ENCODE measurements at regions not wholly inside any gene's neighbourhood (a gene's known extent, or its start where the extent isn't known, plus 50 kb on each side); places are given as distances from the start of the nearest gene placed in this dataset.

DNA sequence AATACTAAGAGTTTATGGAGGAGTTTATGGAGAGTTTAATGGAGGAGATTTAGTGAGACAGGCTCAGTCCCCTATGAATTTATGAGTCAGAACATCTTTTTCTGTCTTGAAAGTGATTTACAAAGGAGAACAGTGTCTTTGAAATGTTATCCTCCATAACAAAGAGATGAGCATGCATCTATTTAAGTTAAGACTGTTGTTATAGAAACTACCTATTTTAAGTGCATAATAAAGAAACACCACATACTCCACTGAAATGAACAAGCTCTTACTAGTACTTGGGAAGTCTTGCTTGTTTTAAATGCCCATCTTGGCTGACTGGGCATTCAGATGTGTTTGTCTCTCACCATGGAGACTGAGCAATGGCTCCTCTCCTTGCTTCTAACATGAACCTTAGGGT is 118.7 kb upstream of the ACP3 start:
- no peak for TF ChIP-seq CTCF (IDR thresholded peaks at IDR 0.05; ENCODE audit: extremely low read depth, insufficient read depth, missing control alignments)
- in situ Hi-C loops (cut with MboI; ENCODE audit: low pct_unique_long_range_greater_than_20kb, low sequenced_read_pairs, unreplicated experiment): loop anchor here (25.0 kb wide), 1 partner anchor 1161 kb away; the partner anchor contains the start of genes ASTE1 and NEK11
- DNase-seq (ENCODE audit: low spot score): no peak

GRCh38 chr3:132199451-132199850 is 117.8 kb upstream of the ACP3 start:
- in situ Hi-C loops (cut with MboI; ENCODE audit: low pct_unique_long_range_greater_than_20kb, low sequenced_read_pairs, unreplicated experiment): loop anchor here (25.0 kb wide), 1 partner anchor 1162 kb away; the partner anchor contains the start of genes ASTE1 and NEK11
- DNase-seq (ENCODE audit: low spot score): no peak
- no peak for TF ChIP-seq CTCF (IDR thresholded peaks at IDR 0.05; ENCODE audit: extremely low read depth, insufficient read depth, missing control alignments)

DNA sequence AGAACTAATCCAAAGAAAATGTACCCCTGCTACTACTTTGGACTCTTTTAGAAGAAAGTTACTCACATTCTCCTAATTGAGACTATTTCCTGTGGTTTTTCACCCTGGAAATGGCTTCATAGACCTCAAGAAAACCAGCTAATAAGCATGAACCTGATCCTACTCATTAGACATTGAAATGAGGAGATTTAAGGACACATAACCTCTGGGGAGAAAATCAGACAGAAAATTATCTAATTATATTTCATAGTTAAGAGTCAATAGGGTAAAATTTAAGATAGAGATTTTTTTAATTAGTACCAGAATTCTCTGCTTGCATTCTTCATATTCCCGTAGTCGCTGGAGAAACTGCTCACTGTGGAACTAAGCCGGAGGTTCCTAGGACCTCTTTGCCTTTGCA is 114.6 kb upstream of the ACP3 start:
- in situ Hi-C loops (cut with MboI; ENCODE audit: low pct_unique_long_range_greater_than_20kb, low sequenced_read_pairs, unreplicated experiment): no loop called here

DNA sequence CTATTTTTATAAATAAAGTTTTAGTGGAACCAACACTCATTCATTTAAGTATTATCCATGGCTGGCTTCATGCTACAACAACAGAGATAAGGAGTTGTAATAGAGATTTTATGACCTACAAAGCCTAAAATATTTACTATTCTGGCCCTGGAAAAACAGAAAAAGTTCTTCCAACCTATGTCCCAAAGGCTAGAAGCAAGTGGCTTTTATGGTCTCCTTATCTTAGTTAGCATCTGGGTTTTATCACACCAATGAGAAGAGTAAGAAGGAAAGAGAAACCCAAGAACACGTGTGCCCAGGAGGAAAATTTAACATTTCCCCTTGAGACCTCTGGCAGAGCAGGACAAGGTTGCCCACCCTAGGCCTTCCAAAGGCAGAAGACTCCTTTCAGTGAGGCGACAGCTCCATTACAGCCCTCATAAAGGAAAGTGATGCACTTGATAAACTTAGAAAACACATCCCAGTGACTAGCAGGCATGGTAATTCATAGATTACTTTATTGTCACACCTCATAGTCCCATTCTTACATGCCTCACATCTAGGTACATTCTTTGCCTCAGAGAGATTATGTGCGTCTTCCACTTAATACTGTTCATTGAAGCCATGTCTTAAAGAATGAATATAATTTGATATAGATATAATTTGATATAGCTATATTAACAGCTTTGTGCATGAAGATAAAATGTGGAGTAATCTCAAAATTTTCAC is 113.2 kb upstream of the ACP3 start:
- no peak for DNase-seq (ENCODE audit: low spot score)
- in situ Hi-C loops (cut with MboI; ENCODE audit: low pct_unique_long_range_greater_than_20kb, low sequenced_read_pairs, unreplicated experiment): no loop called here
- TF ChIP-seq CTCF (IDR thresholded peaks at IDR 0.05; ENCODE audit: extremely low read depth, insufficient read depth, missing control alignments): no peak

More for the DNA sequence above, 114.6 kb upstream of the ACP3 start:
- no peak for DNase-seq (ENCODE audit: low spot score)
- TF ChIP-seq CTCF (IDR thresholded peaks at IDR 0.05; ENCODE audit: extremely low read depth, insufficient read depth, missing control alignments): no peak

DNA sequence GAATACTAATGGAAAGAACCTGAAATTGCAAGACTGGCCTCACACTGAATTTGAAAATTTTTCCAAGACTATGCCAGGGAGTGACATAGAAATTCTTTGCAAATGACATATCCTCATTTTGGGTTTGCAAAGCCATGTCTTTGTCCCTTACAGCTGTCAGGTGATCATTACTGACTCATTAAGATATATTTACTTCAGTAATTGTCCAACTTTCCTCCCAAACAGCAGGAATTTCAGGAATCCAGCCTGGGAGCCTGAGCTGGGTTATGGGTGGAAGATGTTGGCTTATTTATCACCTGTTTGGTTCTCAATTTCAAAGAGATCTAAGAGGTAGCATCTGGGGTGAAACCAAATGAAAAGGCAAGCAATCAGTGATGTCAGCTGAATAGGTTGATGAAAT is 111.6 kb upstream of the ACP3 start:
- in situ Hi-C loops (cut with MboI; ENCODE audit: low pct_unique_long_range_greater_than_20kb, low sequenced_read_pairs, unreplicated experiment): no loop called here
- DNase-seq (ENCODE audit: low spot score): no peak
- TF ChIP-seq CTCF (IDR thresholded peaks at IDR 0.05; ENCODE audit: extremely low read depth, insufficient read depth, missing control alignments): no peak

- in situ Hi-C loops (cut with MboI; ENCODE audit: low pct_unique_long_range_greater_than_20kb, low sequenced_read_pairs, unreplicated experiment): no loop called here
- TF ChIP-seq CTCF (IDR thresholded peaks at IDR 0.05; ENCODE audit: extremely low read depth, insufficient read depth, missing control alignments): no peak
- no peak for DNase-seq (ENCODE audit: low spot score)
These were observed 107.4 kb upstream of the ACP3 start for GRCh38 chr3:132209855-132210254.
